OCI-LY3 (cell line): ENCODE measurements at regions not wholly inside any gene's neighbourhood (a gene's known extent, or its start where the extent isn't known, plus 50 kb on each side); places are given as distances from the start of the nearest gene placed in this dataset.

ENCODE experiments used
- H2AFZ ChIP-seq: fragments of 200-600, 300-600 bp; shearing (Covaris generic); 2 replicates; pipeline ENCODE4 v1.6.0; 2014; ENCODE audit warnings: antibody characterized with exemption, low read depth, low read length
- H3K27ac ChIP-seq: fragments of 200-600, 300-600 bp; sonication (generic); 2 replicates; pipeline ENCODE4 v1.5.1; 2014; ENCODE audit warnings: mild to moderate bottlenecking, low read length, moderate library complexity, mixed read lengths
- H3K27me3 ChIP-seq: fragments of 200-600, 300-600 bp; sonication (generic); 2 replicates; pipeline ENCODE4 v1.6.1; 2014; ENCODE audit warnings: low read depth, low read length, mixed read lengths
- H3K36me3 ChIP-seq: fragments of 200-600, 300-600 bp; sonication (generic); replicated peaks from 2 replicates; pipeline ENCODE3; 2014; ENCODE audit warnings: low read depth, low read length, mixed read lengths
- H3K4me1 ChIP-seq: fragments of 300-600, 200-600 bp; sonication (generic); 2 replicates; pipeline ENCODE4 v1.6.1; 2014; ENCODE audit warnings: low read length, mixed read lengths
- H3K4me2 ChIP-seq: fragments of 200-600, 300-600 bp; sonication (generic); 2 replicates; pipeline ENCODE4 v1.6.1; 2014; ENCODE audit warnings: low read length, mixed read lengths
- H3K4me3 ChIP-seq: fragments of 300-600, 200-600 bp; sonication (generic); 2 replicates; pipeline ENCODE4 v1.5.1; 2014; ENCODE audit warnings: antibody characterized with exemption, mild to moderate bottlenecking, low read length, moderate library complexity
- H3K79me2 ChIP-seq: fragments of 300-600, 200-600 bp; shearing (Covaris generic); 2 replicates; pipeline ENCODE4 v1.6.1; 2014; ENCODE audit warnings: mild to moderate bottlenecking, low read length, mixed read lengths
- H3K9ac ChIP-seq: fragments of 300-600, 200-600 bp; shearing (Covaris generic); 2 replicates; pipeline ENCODE4 v1.6.0; 2014; ENCODE audit warnings: mild to moderate bottlenecking, low read length, moderate library complexity
- H3K9me3 ChIP-seq: fragments of 200-600, 300-600 bp; shearing (Covaris generic); 2 replicates; pipeline ENCODE4 v1.6.1; 2014; ENCODE audit warnings: low read length, mixed read lengths; ENCODE audit not compliant: insufficient read depth
- H4K20me1 ChIP-seq: fragments of 200-600, 300-600 bp; sonication (generic); 2 replicates; pipeline ENCODE4 v1.6.1; 2016; ENCODE audit warnings: low read length, mixed read lengths; ENCODE audit not compliant: insufficient read depth
- EZH2phosphoT487 ChIP-seq: fragments of 200-600 bp; shearing (Covaris generic); IDR thresholded peaks from 2 replicates; pipeline ENCODE4 v1.6.1; 2018; ENCODE audit warnings: antibody characterized with exemption, mixed run types, low read depth
- TF ChIP-seq, protein P1 (sequence below): fragments of 200-600, 300-600 bp; sonication (generic); IDR thresholded peaks from 2 replicates; pipeline ENCODE4 v1.5.1; 2014; ENCODE audit warnings: antibody characterized with exemption, low read length, low read depth

DNA sequence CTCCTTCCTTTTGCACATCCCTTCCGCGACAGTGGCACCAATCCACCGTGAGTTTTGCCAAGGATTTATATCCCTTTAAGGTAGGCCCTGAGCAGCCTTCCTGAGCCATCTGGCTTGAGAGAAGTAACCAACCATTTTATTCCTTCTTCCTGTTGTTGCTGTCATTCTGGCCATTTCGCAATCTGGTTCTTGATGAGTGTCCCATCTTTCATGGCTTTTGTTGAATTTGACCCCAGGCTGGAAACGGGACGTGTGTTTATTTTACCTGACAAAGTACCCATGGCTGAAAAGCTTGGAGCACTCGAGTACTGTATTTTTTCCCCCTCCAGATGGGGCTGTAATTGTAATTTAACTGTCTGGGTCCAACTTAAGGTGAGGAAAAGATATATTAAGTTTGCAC is 173.4 kb downstream of the WNT5A start:
- no peak overlapping the region for H3K4me3 ChIP-seq
- H3K79me2 ChIP-seq, result no peaks in the 10 kb centered on the region
- no peak overlapping the region for H2AFZ ChIP-seq
- H3K9me3 ChIP-seq, result no peaks in the 10 kb centered on the region
- peaks cover 5% of the 10 kb centered on the region; the same call in 1 of the 2 replicates for H3K27me3 ChIP-seq
- H3K4me2 ChIP-seq, result no peak overlapping the region
- H3K4me1 ChIP-seq, result no peaks in the 10 kb centered on the region
- TF ChIP-seq, protein P1, sequence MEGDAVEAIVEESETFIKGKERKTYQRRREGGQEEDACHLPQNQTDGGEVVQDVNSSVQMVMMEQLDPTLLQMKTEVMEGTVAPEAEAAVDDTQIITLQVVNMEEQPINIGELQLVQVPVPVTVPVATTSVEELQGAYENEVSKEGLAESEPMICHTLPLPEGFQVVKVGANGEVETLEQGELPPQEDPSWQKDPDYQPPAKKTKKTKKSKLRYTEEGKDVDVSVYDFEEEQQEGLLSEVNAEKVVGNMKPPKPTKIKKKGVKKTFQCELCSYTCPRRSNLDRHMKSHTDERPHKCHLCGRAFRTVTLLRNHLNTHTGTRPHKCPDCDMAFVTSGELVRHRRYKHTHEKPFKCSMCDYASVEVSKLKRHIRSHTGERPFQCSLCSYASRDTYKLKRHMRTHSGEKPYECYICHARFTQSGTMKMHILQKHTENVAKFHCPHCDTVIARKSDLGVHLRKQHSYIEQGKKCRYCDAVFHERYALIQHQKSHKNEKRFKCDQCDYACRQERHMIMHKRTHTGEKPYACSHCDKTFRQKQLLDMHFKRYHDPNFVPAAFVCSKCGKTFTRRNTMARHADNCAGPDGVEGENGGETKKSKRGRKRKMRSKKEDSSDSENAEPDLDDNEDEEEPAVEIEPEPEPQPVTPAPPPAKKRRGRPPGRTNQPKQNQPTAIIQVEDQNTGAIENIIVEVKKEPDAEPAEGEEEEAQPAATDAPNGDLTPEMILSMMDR, result no peak
- no peak for TF ChIP-seq EZH2phosphoT487
- H3K27ac ChIP-seq, result no peak overlapping the region
- no peak overlapping the region for H3K9ac ChIP-seq
- H4K20me1 ChIP-seq, result no peaks in the 10 kb centered on the region
- H3K36me3 ChIP-seq, result no peaks in the 10 kb centered on the region

DNA sequence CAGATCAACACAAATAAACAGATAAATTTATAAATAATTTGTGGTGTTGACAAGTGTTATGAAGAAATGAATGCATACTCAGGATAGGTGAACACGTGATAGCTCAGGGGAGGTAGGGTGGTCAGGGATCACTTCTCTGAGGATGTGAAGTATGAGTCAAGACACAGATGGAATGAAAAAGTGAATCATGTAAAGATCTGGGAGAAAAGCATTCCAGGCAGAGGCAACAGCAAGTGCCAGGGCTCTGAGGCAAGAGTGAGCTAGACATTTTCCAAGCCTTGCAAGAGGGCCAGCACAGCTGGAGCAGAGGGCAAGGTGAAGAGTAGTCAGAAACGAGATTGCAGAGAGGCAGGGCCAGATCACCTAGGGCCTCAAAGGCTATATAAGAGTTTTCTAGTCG is 177.8 kb downstream of the WNT5A start:
- no peaks in the 10 kb centered on the region for H4K20me1 ChIP-seq
- no peak overlapping the region for H3K4me2 ChIP-seq
- no peak overlapping the region for H3K4me3 ChIP-seq
- H3K79me2 ChIP-seq, result no peaks in the 10 kb centered on the region
- TF ChIP-seq, protein P1, result no peak
- no peak for TF ChIP-seq EZH2phosphoT487
- H3K4me1 ChIP-seq, result no peaks in the 10 kb centered on the region
- no peaks in the 10 kb centered on the region for H3K36me3 ChIP-seq
- peaks cover 13% of the 10 kb centered on the region; the same call in 1 of the 2 replicates for H3K27me3 ChIP-seq
- no peak overlapping the region for H3K9ac ChIP-seq
- H3K27ac ChIP-seq, result no peak overlapping the region
- H3K9me3 ChIP-seq, result no peaks in the 10 kb centered on the region
- no peak overlapping the region for H2AFZ ChIP-seq

DNA sequence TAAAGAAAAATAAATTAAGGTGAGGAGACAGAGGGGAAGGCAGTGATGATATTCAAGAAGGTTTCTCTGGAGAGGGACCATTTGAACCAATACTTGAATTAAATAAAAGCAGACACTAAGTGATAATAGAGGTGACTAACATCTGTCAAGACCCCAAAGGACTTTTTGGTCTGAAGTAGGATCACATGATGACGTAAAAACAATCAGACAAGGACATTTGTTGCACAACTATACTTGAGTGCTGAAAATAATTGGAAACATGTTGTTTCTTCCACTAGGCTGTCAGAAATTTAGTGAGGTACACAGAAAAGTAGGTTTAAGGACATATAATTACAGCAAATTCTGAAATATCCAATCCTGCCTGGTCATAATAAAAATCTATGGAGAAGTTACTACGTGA is 179.5 kb downstream of the WNT5A start:
- H3K9ac ChIP-seq, result no peak overlapping the region
- TF ChIP-seq, protein P1, result no peak
- no peak for TF ChIP-seq EZH2phosphoT487
- H4K20me1 ChIP-seq, result no peaks in the 10 kb centered on the region
- peaks cover 13% of the 10 kb centered on the region; the same call in 1 of the 2 replicates for H3K27me3 ChIP-seq
- H3K4me2 ChIP-seq, result no peak overlapping the region
- H2AFZ ChIP-seq, result no peak overlapping the region
- H3K4me1 ChIP-seq, result no peaks in the 10 kb centered on the region
- no peaks in the 10 kb centered on the region for H3K79me2 ChIP-seq
- no peaks in the 10 kb centered on the region for H3K9me3 ChIP-seq
- H3K36me3 ChIP-seq, result no peaks in the 10 kb centered on the region
- H3K4me3 ChIP-seq, result no peak overlapping the region
- no peak overlapping the region for H3K27ac ChIP-seq

DNA sequence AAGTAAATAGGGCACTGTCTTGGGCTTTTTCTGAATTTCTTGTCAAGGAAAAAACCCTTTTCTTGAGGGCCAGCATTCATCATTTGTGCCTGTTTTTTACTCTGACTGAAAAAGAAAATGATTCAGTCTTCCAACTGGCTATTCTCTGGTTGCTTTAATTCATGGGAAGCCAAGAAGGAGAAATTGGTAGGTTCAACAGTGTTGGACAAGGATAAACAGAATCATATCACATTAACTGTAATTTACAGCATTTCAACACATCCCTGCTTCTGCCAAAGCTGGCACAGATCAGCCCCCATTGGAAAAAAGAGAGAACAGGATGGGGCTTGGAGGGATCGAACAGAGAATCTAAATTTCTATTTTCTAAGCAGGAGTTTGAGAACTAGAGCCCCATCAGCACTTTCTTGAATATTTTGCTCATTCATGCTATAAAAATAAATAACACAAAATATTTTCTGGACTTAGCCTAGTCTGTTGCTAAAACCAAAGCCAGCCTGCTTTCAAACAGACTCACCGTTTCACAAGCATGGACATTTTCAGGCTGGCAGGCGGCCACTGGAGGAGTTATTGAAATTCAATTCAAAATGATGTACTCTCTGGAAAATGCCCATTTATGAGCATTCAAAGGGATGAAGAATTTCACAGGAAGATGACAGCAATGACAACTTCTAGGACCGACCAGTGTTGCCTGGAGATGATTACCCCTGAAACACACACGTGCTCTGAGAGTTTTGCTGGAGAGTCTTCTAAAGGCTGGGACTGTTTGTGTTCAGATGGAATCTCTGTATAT is 181.2 kb downstream of the WNT5A start:
- Histone ChIP-seq H3K79me2 (no peaks in the 10 kb centered on the region), H3K27me3 (peaks cover 13% of the 10 kb centered on the region; the same call in 1 of the 2 replicates), H3K36me3 (no peaks in the 10 kb centered on the region), H2AFZ (no peak overlapping the region), H3K4me3 (no peak overlapping the region), H3K27ac (no peak overlapping the region), H3K9me3 (no peaks in the 10 kb centered on the region), H3K4me2 (no peak overlapping the region), H3K9ac (no peak overlapping the region), H3K4me1 (no peaks in the 10 kb centered on the region), H4K20me1 (no peaks in the 10 kb centered on the region)
- TF ChIP-seq, protein P1, result no peak
- no peak for TF ChIP-seq EZH2phosphoT487
